ACHN (cell line): ENCODE measurements at regions not wholly inside any gene's neighbourhood (a gene's known extent, or its start where the extent isn't known, plus 50 kb on each side); places are given as distances from the start of the nearest gene placed in this dataset.
"Not testable (repeated sequence)": the region's sequence is repeated elsewhere in the genome, so short reads cannot be mapped to it uniquely, and the experiment has no call there.

ENCODE experiments used
- DNase-seq: peaks from one replicate; pipeline ENCODE4 v3.0.0-alpha.2; 2015
- in situ Hi-C: cut with HindIII; loops from 2 replicates; pipeline ENCODE4 v1.10.0; 2017; ENCODE audit warnings: low sequenced_read_pairs, low pct_ligation_motif_present, low pct_unique_long_range_greater_than_20kb

GRCh38 chr6:14600306-14600705, 482.7 kb downstream of the CD83 start:
- DNase-seq, in situ Hi-C loops: not testable (repeated sequence)

- DNase-seq, result no peak
- in situ Hi-C loops, result no loop called here
Measured at GRCh38 chr6:14601490-14601889, 483.9 kb downstream of the CD83 start.

- in situ Hi-C loops, result no loop called here
Measured at GRCh38 chr6:14606353-14606752, 488.8 kb downstream of the CD83 start.

GRCh38 chr6:14610141-14610540, 492.6 kb downstream of the CD83 start:
- DNase-seq, result no peak
- in situ Hi-C loops, result no loop called here

More at GRCh38 chr6:14606353-14606752, 488.8 kb downstream of the CD83 start:
- DNase-seq, result no peak

- in situ Hi-C loops, result no loop called here
- DNase-seq, result no peak
Measured at GRCh38 chr6:14612016-14612980, 494.7 kb downstream of the CD83 start.

- DNase-seq, result no peak
- in situ Hi-C loops, result no loop called here
Measured at GRCh38 chr6:14614631-14615030, 497.1 kb downstream of the CD83 start.

- no peak for DNase-seq
- in situ Hi-C loops, result no loop called here
Measured at GRCh38 chr6:14616656-14617055, 499.1 kb downstream of the CD83 start.

GRCh38 chr6:14618759-14619418, 501.3 kb downstream of the CD83 start:
- in situ Hi-C loops, result no loop called here
- no peak for DNase-seq

- in situ Hi-C loops, result no loop called here
- no peak for DNase-seq
Measured at GRCh38 chr6:14619419-14619781, 501.8 kb downstream of the CD83 start.

GRCh38 chr6:14620522-14620921, 502.9 kb downstream of the CD83 start:
- in situ Hi-C loops, result no loop called here

GRCh38 chr6:14621518-14621917, 503.9 kb downstream of the CD83 start:
- in situ Hi-C loops, result no loop called here
- no peak for DNase-seq

More at GRCh38 chr6:14620522-14620921, 502.9 kb downstream of the CD83 start:
- DNase-seq, result no peak

GRCh38 chr6:14622085-14622484, 504.5 kb downstream of the CD83 start:
- no peak for DNase-seq
- in situ Hi-C loops, result no loop called here

GRCh38 chr6:14622909-14623505, 505.4 kb downstream of the CD83 start:
- in situ Hi-C loops, result no loop called here
- DNase-seq, result no peak

GRCh38 chr6:14625173-14625895, 507.8 kb downstream of the CD83 start:
- DNase-seq, result no peak
- in situ Hi-C loops, result no loop called here

GRCh38 chr6:14626556-14626955, 509.0 kb downstream of the CD83 start:
- DNase-seq, result no peak
- in situ Hi-C loops, result no loop called here

- in situ Hi-C loops, result no loop called here
- DNase-seq, result no peak
Measured at GRCh38 chr6:14630016-14630415, 512.4 kb downstream of the CD83 start.

GRCh38 chr6:14633479-14633878, 515.9 kb downstream of the CD83 start:
- DNase-seq, result no peak
- in situ Hi-C loops, result no loop called here

- in situ Hi-C loops, result no loop called here
- no peak for DNase-seq
Measured at GRCh38 chr6:14634072-14634471, 516.5 kb downstream of the CD83 start.

- in situ Hi-C loops, result no loop called here
- no peak for DNase-seq
Measured at GRCh38 chr6:14635195-14635594, 517.6 kb downstream of the CD83 start.
